Transverse colon (tissue), 4 donors: ENCODE measurements at regions not wholly inside any gene's neighbourhood (a gene's known extent, or its start where the extent isn't known, plus 50 kb on each side); places are given as distances from the start of the nearest gene placed in this dataset.

ENCODE experiments used
- DNase-seq: peaks from one replicate; pipeline ENCODE4 v3.0.0-alpha.2; 2019
- H3K27ac ChIP-seq, 4 donors: fragments of 200-600 bp; sonication (generic); 2 replicates each; pipeline ENCODE4 v1.5.1; 2016 to 2018; ENCODE audit warnings: inconsistent platforms in 4 of 4
- H3K27me3 ChIP-seq: fragments of 200-600 bp; sonication (generic); 2 replicates; pipeline ENCODE4 v1.5.1; 2017; ENCODE audit warnings: inconsistent platforms
- H3K36me3 ChIP-seq, 4 donors: fragments of 200-600 bp; sonication (generic); 2 replicates each; pipeline ENCODE4 v1.5.1; 2017 to 2019; ENCODE audit warnings: inconsistent platforms in 4 of 4
- H3K4me1 ChIP-seq, 4 donors: fragments of 200-600 bp; sonication (generic); 2 replicates each; pipeline ENCODE4 v1.5.1; 2017 to 2020; ENCODE audit warnings: inconsistent platforms in 4 of 4
- H3K4me3 ChIP-seq, 4 donors: fragments of 200-600 bp; sonication (generic); 1 replicate in 1 of 4; 2 replicates in 3 of 4; pipeline versions ENCODE4 v1.5.1 to v1.6.1; 2017 to 2019; ENCODE audit warnings: inconsistent platforms in 4 of 4
- H3K9me3 ChIP-seq, 2 donors: fragments of 200-600 bp; sonication (generic); 2 replicates each; pipeline ENCODE4 v1.5.1; 2017 to 2019; ENCODE audit warnings: inconsistent platforms in 2 of 2
- EP300 ChIP-seq: sonication (generic); formaldehyde crosslinking; IDR thresholded peaks from one replicate; pipeline ENCODE4 v1.6.1; 2017; ENCODE audit warnings: antibody characterized with exemption, low read depth
- POLR2A ChIP-seq: fragments of 450-650 bp; IDR thresholded peaks from one replicate; pipeline ENCODE4 v1.6.1; 2016; ENCODE audit warnings: antibody characterized with exemption, mild to moderate bottlenecking, moderate library complexity
- POLR2AphosphoS5 ChIP-seq, 3 donors: sonication (generic); formaldehyde crosslinking; IDR thresholded peaks; one replicate each; pipeline ENCODE4 v1.6.1; 2016; ENCODE audit warnings: antibody characterized with exemption in 3 of 3
- WGBS, 2 donors: methylation state at CpG; one replicate each; pipeline ENCODE4 v1.1.5; 2018; ENCODE audit warnings: low coverage in 1 of 2; 5-methylcytosine and 5-hydroxymethylcytosine counted together
- in situ Hi-C, 4 donors: fragments of 200-750 bp; cut with MboI; loops; one replicate each; pipeline versions ENCODE4 v1.15.0 to v1.15.1; 2017; ENCODE audit warnings: low sequenced_read_pairs in 3 of 4, low pct_ligation_motif_present in 1 of 4, low pct_unique_long_range_greater_than_20kb in 1 of 4
- intact Hi-C: fragments of 100-400 bp; cut with DNase I; formaldehyde crosslinking; loops from one replicate; pipeline ENCODE4 v1.15.1; 2023; ENCODE audit warnings: low total_unique reads
- TF ChIP-seq, protein P1 (sequence below), 5 experiments: fragments of 200-600 bp in 3 of 5; fragments of 450-650 bp in 2 of 5; sonication (generic) in 3 of 5; IDR thresholded peaks; 1 replicate in 2 of 5; 2 replicates in 3 of 5; pipeline ENCODE4 v1.5.1; 2016 to 2017; ENCODE audit warnings: antibody characterized with exemption in 5 of 5, inconsistent platforms in 3 of 5, mild to moderate bottlenecking in 2 of 5, moderate library complexity in 1 of 5

DNA sequence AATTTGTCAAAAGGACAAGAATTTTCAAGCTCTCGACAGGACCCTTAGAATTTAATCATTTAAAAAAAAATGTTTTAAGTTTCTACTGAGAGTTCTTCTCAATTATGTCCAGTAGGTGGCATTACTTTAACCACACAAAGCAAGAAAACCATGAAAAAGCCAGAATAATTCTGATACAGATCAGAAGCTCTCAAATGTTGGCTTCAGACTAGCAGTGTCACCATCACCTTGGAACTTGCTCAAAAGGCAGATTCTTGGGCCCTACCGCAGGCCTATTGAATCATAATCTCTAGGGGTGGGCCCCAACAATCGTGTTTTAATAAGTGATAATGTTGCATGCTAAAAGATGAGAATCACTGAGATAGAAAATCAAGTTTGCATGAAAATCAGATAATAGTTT lies 99.5 kb upstream of the KCNMB2 start:
- TF ChIP-seq, protein P1, sequence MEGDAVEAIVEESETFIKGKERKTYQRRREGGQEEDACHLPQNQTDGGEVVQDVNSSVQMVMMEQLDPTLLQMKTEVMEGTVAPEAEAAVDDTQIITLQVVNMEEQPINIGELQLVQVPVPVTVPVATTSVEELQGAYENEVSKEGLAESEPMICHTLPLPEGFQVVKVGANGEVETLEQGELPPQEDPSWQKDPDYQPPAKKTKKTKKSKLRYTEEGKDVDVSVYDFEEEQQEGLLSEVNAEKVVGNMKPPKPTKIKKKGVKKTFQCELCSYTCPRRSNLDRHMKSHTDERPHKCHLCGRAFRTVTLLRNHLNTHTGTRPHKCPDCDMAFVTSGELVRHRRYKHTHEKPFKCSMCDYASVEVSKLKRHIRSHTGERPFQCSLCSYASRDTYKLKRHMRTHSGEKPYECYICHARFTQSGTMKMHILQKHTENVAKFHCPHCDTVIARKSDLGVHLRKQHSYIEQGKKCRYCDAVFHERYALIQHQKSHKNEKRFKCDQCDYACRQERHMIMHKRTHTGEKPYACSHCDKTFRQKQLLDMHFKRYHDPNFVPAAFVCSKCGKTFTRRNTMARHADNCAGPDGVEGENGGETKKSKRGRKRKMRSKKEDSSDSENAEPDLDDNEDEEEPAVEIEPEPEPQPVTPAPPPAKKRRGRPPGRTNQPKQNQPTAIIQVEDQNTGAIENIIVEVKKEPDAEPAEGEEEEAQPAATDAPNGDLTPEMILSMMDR (IDR thresholded peaks at IDR 0.05): peak; percentile 47 to 61 (median 55)
- TF ChIP-seq EP300: no peak
- H3K9me3 ChIP-seq: no peaks in the 10 kb centered on the region
- no peak overlapping the region for H3K27ac ChIP-seq
- no peaks in the 10 kb centered on the region for H3K27me3 ChIP-seq
- WGBS, 2 donors: 33 to 39% methylated on average over 3 of the region's 3 CpGs
- peaks cover 0 to 5% (median 0%) of the 10 kb centered on the region in 4 donors for H3K4me1 ChIP-seq
- intact Hi-C loops: no loop called here
- no peaks in the 10 kb centered on the region for H3K36me3 ChIP-seq
- in situ Hi-C loops: loop anchor here in 3 of 4 donors (25.0 kb wide), 1 partner anchor 526 kb away; no protein-coding TSS in a partner anchor
- no peak for DNase-seq
- no peak overlapping the region for H3K4me3 ChIP-seq

DNA sequence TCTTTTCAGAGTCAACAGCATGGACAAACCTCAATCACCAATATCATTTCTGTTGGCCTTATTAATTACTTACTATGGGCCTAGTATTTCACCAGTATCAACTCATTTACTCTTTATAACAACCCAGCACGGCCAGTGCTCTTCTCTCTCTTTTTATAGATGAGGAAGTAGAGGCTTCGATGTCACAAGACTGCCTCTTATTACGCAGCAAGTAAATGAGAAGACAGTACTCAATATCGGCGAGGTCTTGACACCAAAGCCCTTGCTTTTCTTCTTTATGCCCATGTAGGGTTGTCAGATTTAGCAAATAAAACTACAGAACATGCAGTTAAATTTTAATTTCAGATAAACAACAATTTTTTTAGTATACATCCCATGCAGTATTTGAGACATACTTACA lies 99.0 kb upstream of the KCNMB2 start:
- intact Hi-C loops: no loop called here
- H3K9me3 ChIP-seq: no peaks in the 10 kb centered on the region
- TF ChIP-seq POLR2AphosphoS5 (IDR thresholded peaks at IDR 0.05) (no peak), EP300 (no peak), POLR2A (no peak)
- TF ChIP-seq, protein P1 (IDR thresholded peaks at IDR 0.05): no peak
- no peak overlapping the region for H3K27ac ChIP-seq
- no peaks in the 10 kb centered on the region for H3K36me3 ChIP-seq
- 78 to 84% methylated on average over 5 of the region's 5 CpGs for WGBS, 2 donors
- peaks cover 0 to 5% (median 0%) of the 10 kb centered on the region in 4 donors for H3K4me1 ChIP-seq
- in situ Hi-C loops: loop anchor here in 3 of 4 donors (25.0 kb wide), 1 partner anchor 525 kb away; no protein-coding TSS in a partner anchor
- H3K27me3 ChIP-seq: no peaks in the 10 kb centered on the region
- H3K4me3 ChIP-seq: no peak overlapping the region
- no peak for DNase-seq

DNA sequence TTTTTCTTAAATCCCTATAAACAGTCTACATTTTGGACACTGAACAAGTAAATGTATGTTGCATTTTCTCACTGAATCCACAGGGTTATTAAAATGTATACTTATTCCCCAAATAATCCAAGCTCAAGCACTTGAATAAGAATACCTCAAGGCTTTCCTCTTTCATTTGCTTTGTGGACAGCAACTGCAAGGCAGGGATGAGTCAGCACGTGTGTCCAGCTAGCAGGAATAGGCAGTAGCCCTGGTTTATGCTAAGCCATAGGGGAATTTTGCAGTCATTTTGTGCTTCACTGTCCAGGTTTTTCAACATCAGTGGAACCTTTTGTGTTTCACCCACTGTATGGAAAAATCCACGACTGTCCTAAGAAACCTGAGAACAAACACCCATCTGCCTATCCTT lies 96.7 kb upstream of the KCNMB2 start:
- Histone ChIP-seq H3K4me1 (peaks cover 0 to 5% (median 0%) of the 10 kb centered on the region in 4 donors), H3K27me3 (no peaks in the 10 kb centered on the region), H3K9me3 (no peaks in the 10 kb centered on the region), H3K27ac (no peak overlapping the region), H3K4me3 (no peak overlapping the region), H3K36me3 (no peaks in the 10 kb centered on the region)
- DNase-seq: no peak
- TF ChIP-seq EP300: no peak
- no peak for TF ChIP-seq POLR2A
- TF ChIP-seq, protein P1 (IDR thresholded peaks at IDR 0.05): no peak
- TF ChIP-seq POLR2AphosphoS5 (IDR thresholded peaks at IDR 0.05): no peak
- 47 to 64% methylated on average over 2 of the region's 2 CpGs for WGBS, 2 donors
- in situ Hi-C loops: loop anchor here in 3 of 4 donors (25.0 kb wide), 1 partner anchor 523 kb away; no protein-coding TSS in a partner anchor
- intact Hi-C loops: no loop called here

DNA sequence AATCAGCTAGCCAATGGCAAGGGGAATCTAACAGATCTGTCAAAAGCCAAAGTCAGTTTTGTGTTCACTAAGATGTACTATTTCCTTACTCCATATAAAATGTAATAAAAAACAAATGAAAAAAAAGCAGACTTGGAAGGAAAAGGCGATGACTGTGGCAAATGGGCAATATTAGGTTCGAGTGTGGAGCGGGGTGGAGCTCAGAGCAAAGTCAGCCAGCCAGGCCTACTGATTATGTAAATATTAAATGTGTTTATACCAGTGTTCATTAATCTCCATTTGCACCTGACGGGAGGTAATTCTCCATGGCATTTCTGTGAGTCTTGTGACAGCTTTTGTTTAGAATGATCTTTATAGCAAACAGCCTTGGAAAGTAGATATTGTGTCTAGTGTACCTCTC lies 96.2 kb upstream of the KCNMB2 start:
- Histone ChIP-seq H3K27me3 (no peaks in the 10 kb centered on the region), H3K36me3 (no peaks in the 10 kb centered on the region), H3K9me3 (no peaks in the 10 kb centered on the region), H3K4me1 (peaks cover 0 to 5% (median 0%) of the 10 kb centered on the region in 4 donors), H3K4me3 (no peak overlapping the region), H3K27ac (no peak overlapping the region)
- in situ Hi-C loops (loop anchor here (10.0 to 25.0 kb wide), 2 partner anchors 515 to 522 kb away; no protein-coding TSS in a partner anchor), intact Hi-C loops (loop anchor here (10.0 kb wide), 1 partner anchor 525 kb away; no protein-coding TSS in a partner anchor)
- TF ChIP-seq POLR2A (no peak), POLR2AphosphoS5 (IDR thresholded peaks at IDR 0.05) (no peak), EP300 (no peak)
- TF ChIP-seq, protein P1 (IDR thresholded peaks at IDR 0.05): no peak
- 73 to 83% methylated on average over 3 to 4 of the region's 4 CpGs for WGBS, 2 donors
- DNase-seq: no peak
